ENCODE measurements at regions not wholly inside any gene's neighbourhood (a gene's known extent, or its start where the extent isn't known, plus 50 kb on each side); places are given as distances from the start of the nearest gene placed in this dataset.

DNA sequence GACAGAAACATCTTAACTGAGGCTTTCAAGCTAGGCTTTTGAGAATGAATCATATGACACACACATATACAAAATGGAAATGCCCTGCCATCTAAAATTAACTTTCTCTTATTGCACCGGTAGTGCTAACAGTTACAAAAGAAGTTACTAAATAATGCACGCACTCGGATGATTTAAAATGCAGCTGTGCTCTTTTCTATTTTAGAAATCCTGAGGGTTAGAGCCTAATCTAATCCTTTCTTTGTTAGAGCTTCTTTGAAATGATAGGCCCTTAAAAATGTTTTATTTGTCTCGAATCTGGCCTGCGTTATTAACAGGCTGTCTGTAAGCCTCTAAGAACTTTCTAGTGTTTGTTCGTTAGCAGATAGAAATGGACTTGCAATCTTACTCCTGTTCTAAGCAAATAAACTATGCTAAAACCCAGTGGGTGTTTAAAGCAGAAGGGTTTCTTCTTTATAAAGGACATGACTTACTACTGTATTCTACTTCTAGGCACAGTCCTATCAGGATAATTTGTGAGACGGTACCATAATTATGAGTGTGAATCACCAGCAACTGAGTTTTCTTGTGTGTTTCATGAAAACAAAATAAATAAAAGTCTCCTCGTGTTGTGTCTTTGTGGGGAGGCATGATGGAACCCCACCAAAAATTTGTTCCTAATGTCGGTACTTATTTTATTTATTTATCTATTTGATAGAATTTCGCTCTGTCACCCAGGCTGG, 69.2 kb upstream of the MYO10 start:
- TF ChIP-seq CTCF (IDR thresholded peaks at IDR 0.05), result no peak
- TF ChIP-seq EZH2 (IDR thresholded peaks at IDR 0.05; ENCODE audit: borderline replicate concordance, insufficient read depth, low read depth, low read length, poor library complexity, severe bottlenecking), result no peak
